ENCODE measurements at regions not wholly inside any gene's neighbourhood (a gene's known extent, or its start where the extent isn't known, plus 50 kb on each side); places are given as distances from the start of the nearest gene placed in this dataset.

- Histone ChIP-seq H3K4me3 (ENCODE audit: low read depth in 2 of 2, low read length in 1 of 2) (no peak overlapping the region), H3K4me1 (ENCODE audit: control insufficient read depth in 1 of 2, insufficient read depth in 2 of 2, low read depth in 1 of 2, low read length in 1 of 2) (peaks cover 0 to 10% of the 10 kb centered on the region in 2 experiments; a peak in 1 of 4 replicates), H3F3A (replicated peaks; ENCODE audit: insufficient read depth) (no peaks in the 10 kb centered on the region), H4K20me1 (ENCODE audit: insufficient read depth) (no peaks in the 10 kb centered on the region), H3K4me2 (no peak overlapping the region), H2AFZ (ENCODE audit: low read depth) (no peak overlapping the region), H3K9me2 (no peaks in the 10 kb centered on the region), H3K27me3 (ENCODE audit: insufficient read depth) (no peaks in the 10 kb centered on the region), H3K79me2 (ENCODE audit: insufficient read depth) (no peaks in the 10 kb centered on the region), H3K9me3 (no peaks in the 10 kb centered on the region), H3K36me3 (replicated peaks in 1 of 2; ENCODE audit: control insufficient read depth in 1 of 2, insufficient read depth in 2 of 2, low read length in 1 of 2) (no peaks in the 10 kb centered on the region), H3K27ac (ENCODE audit: low read depth in 2 of 2, low read length in 1 of 2) (no peak overlapping the region), H3K9ac (no peak overlapping the region)
- ChIA-PET CTCF (interaction anchor here (1.5 kb wide), 1 partner anchor 272 kb away, joined by 6 read pairs; no protein-coding TSS in a partner anchor), POLR2A (no interaction called here)
- TF ChIP-seq TEAD4 (IDR thresholded peaks at IDR 0.05; ENCODE audit: borderline replicate concordance, insufficient read depth) (no peak), USF2 (IDR thresholded peaks at IDR 0.05; ENCODE audit: borderline replicate concordance, low read depth, low read length) (no peak), EZH2phosphoT487 (IDR thresholded peaks at IDR 0.05; ENCODE audit: borderline replicate concordance, low read depth) (no peak), GATA2 (CRISPR knock-in tag; IDR thresholded peaks at IDR 0.05) (no peak), TAF1 (IDR thresholded peaks at IDR 0.05; ENCODE audit: borderline replicate concordance, low read depth, low read length) (no peak), GABPA (IDR thresholded peaks at IDR 0.05; ENCODE audit: low read depth) (no peak)
- 61% methylated on average over 4 of the region's 8 CpGs for WGBS (ENCODE audit: low lambda C conversion rate)
- no peak for DNase-seq
Observed at GRCh38 chr11:70739091-70739490, 340.8 kb downstream of the CTTN start.

- no peak overlapping the region for H3K4me3 ChIP-seq (ENCODE audit: low read depth in 2 of 2, low read length in 1 of 2)
- H3K9ac ChIP-seq: no peak overlapping the region
- H3K27me3 ChIP-seq (ENCODE audit: insufficient read depth): no peaks in the 10 kb centered on the region
- DNase-seq: no peak
- H3K9me3 ChIP-seq: no peaks in the 10 kb centered on the region
- no peaks in the 10 kb centered on the region for H3K36me3 ChIP-seq (replicated peaks in 1 of 2; ENCODE audit: control insufficient read depth in 1 of 2, insufficient read depth in 2 of 2, low read length in 1 of 2)
- H3K9me2 ChIP-seq: no peaks in the 10 kb centered on the region
- no peak overlapping the region for H3K27ac ChIP-seq (ENCODE audit: low read depth in 2 of 2, low read length in 1 of 2)
- H2AFZ ChIP-seq (ENCODE audit: low read depth): no peak overlapping the region
- WGBS (ENCODE audit: low lambda C conversion rate): 48% methylated on average over 19 of the region's 20 CpGs
- ChIA-PET CTCF (interaction anchor here (0.7 to 1.5 kb wide), 3 partner anchors 16 to 273 kb away, joined by 3 to 6 read pairs (median 3); no protein-coding TSS in a partner anchor), POLR2A (no interaction called here)
- H3F3A ChIP-seq (replicated peaks; ENCODE audit: insufficient read depth): no peaks in the 10 kb centered on the region
- no peak overlapping the region for H3K4me2 ChIP-seq
- TF ChIP-seq RFX5 (IDR thresholded peaks at IDR 0.05; ENCODE audit: low read length) (no peak), RAD21 (IDR thresholded peaks at IDR 0.05; ENCODE audit: low read length) (peak; percentile 45), ELF1 (IDR thresholded peaks at IDR 0.05) (no peak), YY1 (IDR thresholded peaks at IDR 0.05; ENCODE audit: low read depth) (no peak)
- H3K79me2 ChIP-seq (ENCODE audit: insufficient read depth): no peaks in the 10 kb centered on the region
- peaks cover 0 to 10% of the 10 kb centered on the region in 2 experiments; a peak in 1 of 4 replicates for H3K4me1 ChIP-seq (ENCODE audit: control insufficient read depth in 1 of 2, insufficient read depth in 2 of 2, low read depth in 1 of 2, low read length in 1 of 2)
- no peaks in the 10 kb centered on the region for H4K20me1 ChIP-seq (ENCODE audit: insufficient read depth)
Observed at GRCh38 chr11:70739811-70740487, 341.6 kb downstream of the CTTN start.

- Histone ChIP-seq H3K27ac (ENCODE audit: low read depth in 2 of 2, low read length in 1 of 2) (no peak overlapping the region), H3K79me2 (ENCODE audit: insufficient read depth) (no peaks in the 10 kb centered on the region), H3F3A (replicated peaks; ENCODE audit: insufficient read depth) (no peaks in the 10 kb centered on the region), H3K9me3 (no peaks in the 10 kb centered on the region), H4K20me1 (ENCODE audit: insufficient read depth) (no peaks in the 10 kb centered on the region), H3K4me3 (ENCODE audit: low read depth in 2 of 2, low read length in 1 of 2) (no peak overlapping the region), H3K36me3 (replicated peaks in 1 of 2; ENCODE audit: control insufficient read depth in 1 of 2, insufficient read depth in 2 of 2, low read length in 1 of 2) (no peaks in the 10 kb centered on the region), H3K4me1 (ENCODE audit: control insufficient read depth in 1 of 2, insufficient read depth in 2 of 2, low read depth in 1 of 2, low read length in 1 of 2) (peaks cover 0 to 10% of the 10 kb centered on the region in 2 experiments; a peak in 1 of 4 replicates), H3K9ac (no peak overlapping the region), H3K27me3 (ENCODE audit: insufficient read depth) (no peaks in the 10 kb centered on the region), H3K9me2 (no peaks in the 10 kb centered on the region), H3K4me2 (no peak overlapping the region), H2AFZ (ENCODE audit: low read depth) (no peak overlapping the region)
- DNase-seq: no peak
- WGBS (ENCODE audit: low lambda C conversion rate): 25% methylated on average over 5 of the region's 6 CpGs
- POLR2A ChIA-PET: no interaction called here
- CTCF ChIA-PET: interaction anchor here (0.7 to 1.5 kb wide), 4 partner anchors 15 to 273 kb away, joined by 3 to 6 read pairs (median 3); no protein-coding TSS in a partner anchor
- TF ChIP-seq RFX5 (IDR thresholded peaks at IDR 0.05; ENCODE audit: low read length) (no peak), RCOR1 (IDR thresholded peaks at IDR 0.05; ENCODE audit: low read length) (no peak)
Observed at GRCh38 chr11:70740488-70740851, 342.1 kb downstream of the CTTN start.

Data from SK-N-SH (cell line).